LNCAP (cell line): ENCODE measurements at regions not wholly inside any gene's neighbourhood (a gene's known extent, or its start where the extent isn't known, plus 50 kb on each side); places are given as distances from the start of the nearest gene placed in this dataset.

ENCODE experiments used
- TF ChIP-seq, protein P1 (sequence below): fragments of 450-650 bp; IDR thresholded peaks from 2 replicates; pipeline ENCODE4 v1.5.1; 2017; ENCODE audit warnings: mild to moderate bottlenecking

DNA sequence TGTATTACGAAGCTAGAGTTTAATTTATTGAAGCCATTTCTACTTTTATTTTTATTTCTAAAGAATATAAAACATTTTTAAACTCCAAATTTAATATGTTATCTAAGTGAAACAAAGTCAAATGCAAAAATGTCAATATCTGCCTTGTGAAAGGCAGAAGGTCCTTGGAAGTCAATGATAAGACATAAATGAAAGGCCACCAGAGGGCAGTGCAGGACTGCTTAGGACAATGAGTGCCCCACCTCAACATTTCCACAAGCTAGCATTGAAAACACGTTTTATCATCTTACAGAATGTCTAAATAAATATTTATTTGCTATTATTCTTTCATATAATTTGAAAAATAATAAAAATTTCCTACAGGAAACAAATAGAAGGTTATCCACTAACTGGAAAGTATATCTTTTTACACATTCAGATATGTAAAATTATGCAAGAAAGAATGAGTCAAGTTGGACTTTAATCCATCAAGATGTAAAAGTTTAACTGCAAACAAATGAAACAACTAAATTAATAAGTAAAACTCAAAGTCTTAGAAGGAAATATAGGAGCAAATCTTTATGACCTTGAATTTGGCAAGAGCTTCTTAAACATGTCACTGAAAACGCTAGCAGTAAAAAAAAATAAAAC, 140.1 kb upstream of the FMN2 start:
- TF ChIP-seq, protein P1, sequence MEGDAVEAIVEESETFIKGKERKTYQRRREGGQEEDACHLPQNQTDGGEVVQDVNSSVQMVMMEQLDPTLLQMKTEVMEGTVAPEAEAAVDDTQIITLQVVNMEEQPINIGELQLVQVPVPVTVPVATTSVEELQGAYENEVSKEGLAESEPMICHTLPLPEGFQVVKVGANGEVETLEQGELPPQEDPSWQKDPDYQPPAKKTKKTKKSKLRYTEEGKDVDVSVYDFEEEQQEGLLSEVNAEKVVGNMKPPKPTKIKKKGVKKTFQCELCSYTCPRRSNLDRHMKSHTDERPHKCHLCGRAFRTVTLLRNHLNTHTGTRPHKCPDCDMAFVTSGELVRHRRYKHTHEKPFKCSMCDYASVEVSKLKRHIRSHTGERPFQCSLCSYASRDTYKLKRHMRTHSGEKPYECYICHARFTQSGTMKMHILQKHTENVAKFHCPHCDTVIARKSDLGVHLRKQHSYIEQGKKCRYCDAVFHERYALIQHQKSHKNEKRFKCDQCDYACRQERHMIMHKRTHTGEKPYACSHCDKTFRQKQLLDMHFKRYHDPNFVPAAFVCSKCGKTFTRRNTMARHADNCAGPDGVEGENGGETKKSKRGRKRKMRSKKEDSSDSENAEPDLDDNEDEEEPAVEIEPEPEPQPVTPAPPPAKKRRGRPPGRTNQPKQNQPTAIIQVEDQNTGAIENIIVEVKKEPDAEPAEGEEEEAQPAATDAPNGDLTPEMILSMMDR, result peak; percentile 88

DNA sequence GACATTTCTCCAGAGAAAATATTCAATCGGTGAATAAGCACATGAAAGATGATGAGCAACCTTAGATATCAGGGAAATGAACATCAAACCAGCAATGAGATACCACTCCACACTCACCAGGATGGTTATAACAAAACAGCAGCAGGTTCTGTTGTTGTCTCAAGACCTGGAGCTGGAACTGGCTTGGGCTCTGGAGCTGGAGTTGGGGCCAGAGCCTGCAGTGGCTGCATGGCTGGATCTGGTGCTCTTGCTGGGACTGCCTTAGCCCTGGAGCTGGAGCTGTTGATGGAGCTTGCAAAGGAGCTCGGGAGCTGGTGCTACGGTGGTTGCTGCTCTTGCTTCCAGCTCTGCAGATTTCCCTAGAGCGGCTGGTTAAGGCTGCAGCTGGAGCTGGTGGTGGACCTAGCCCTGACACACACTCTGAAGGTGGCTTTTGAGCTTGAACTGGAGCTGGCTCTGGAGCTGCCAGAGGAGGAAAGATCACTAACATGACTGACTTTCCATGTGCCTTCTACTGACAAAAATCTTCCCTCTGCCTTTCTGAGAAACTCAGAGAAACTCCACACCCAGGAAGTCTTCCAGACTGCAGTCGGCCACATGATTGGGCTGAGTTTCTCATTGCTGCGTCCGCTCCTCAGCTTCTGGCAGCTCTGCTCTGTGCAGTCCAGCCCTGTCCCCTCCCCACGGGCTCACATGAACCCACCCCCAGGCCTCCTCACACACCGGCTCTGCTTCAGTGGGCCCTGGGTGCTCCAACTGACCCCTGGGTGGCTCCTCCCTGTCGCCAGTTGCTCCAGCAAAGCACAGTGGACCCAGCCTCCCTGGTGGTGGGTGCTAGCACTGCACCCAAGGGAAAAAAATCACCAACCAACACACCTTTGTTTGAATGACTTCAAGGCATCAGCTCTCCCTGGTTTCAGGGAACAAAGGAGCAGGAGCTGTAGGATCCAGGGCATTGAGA, 139.1 kb upstream of the FMN2 start:
- TF ChIP-seq, protein P1, result peak; percentile 52

DNA sequence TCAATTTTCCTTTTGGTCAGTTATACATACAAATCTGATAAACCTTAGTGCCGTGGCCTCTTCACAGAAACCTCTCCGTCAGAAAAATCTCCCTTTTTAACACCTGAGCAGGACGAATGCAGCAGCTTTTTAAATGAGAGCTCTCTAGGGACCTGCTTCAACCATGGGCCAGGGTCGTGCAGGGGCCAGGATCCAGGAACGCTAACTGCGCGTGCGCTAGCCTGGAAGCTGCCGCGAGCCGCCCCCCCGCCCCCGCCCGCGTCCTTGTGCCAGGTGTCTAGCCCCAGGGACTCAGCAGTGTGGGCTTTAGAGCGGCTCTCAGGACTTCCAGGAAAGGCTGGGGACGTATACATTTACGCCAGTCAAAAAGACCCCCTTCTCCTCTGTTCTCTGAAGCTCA, 136.8 kb upstream of the FMN2 start:
- TF ChIP-seq, protein P1, result no peak

DNA sequence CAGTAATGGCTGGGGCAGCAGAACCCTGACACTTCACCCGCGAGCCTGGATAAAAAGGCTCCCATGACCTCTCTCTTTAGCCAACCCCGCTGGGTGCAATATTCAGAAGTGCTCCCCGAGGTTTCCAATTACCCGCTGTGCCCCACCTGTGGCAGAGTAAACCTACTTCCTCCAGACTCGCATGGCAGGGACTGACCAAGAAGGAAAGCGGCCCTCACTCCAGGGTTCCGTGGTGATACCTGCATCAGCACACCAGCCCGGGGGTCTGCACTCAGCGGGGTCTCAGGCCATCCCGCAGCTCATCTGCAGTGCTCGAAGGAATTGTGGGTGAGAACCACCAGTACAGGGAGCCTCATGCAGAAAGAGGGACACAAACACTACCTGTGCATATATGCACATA, 136.3 kb upstream of the FMN2 start:
- TF ChIP-seq, protein P1, result no peak

DNA sequence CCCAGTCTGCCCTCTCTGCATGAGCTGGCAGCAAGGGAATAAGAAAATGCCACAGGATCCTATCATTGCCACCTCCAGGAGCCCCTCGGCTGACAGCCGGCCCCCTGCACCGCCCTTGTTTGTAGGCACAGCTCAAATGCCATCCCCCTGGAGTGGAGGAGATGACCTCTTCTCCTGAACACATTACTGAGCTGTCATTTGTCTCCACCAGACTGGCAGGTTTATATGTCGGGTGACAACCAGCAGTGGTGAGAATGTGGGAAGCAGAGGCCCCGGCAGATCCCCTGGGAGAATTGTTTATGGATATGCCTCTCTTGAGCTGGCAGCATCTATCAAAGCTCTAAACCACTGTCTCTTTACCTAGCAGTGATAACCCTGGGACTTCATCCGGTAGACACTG, 135.4 kb upstream of the FMN2 start:
- TF ChIP-seq, protein P1, result no peak

DNA sequence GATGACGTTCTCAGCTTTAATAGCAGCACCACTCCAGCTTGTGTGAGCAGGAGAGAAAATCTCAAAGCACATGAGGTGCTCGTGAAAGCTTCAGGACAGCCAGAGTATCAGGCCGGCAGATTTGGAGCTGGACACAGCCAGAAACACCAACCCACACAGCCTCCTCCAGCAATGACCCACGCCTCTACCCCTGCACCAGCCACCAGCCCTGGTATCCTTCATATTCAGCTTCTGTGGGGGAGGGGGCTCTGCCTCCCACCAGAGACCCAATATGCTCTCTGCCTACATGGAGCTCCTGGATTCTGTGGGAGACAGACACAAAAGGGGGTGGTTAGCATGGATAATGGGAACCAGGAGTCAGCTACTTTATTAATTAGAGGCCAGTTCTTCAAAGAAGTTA, 133.6 kb upstream of the FMN2 start:
- TF ChIP-seq, protein P1, result no peak

DNA sequence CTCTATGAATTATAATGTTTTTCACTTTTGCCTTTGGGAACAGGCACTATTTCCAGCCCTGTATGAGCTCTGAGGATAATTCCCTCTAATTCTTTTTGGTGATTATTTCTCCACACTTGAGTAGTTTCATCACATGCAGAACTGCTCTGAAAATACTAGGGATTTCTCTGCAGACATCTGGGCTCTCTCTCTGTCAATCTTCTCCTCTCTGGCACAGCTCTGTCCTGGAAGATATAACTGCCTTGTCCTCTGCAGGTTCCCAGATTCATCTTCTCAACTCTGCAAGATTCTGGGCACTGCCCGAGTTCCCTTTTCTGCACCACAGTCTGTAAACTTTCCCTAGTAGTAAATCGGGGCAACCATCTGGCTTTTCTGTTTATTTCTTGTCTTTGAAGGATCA, 131.3 kb upstream of the FMN2 start:
- TF ChIP-seq, protein P1, result no peak
